ENCODE measurements at regions not wholly inside any gene's neighbourhood (a gene's known extent, or its start where the extent isn't known, plus 50 kb on each side); places are given as distances from the start of the nearest gene placed in this dataset.

DNA sequence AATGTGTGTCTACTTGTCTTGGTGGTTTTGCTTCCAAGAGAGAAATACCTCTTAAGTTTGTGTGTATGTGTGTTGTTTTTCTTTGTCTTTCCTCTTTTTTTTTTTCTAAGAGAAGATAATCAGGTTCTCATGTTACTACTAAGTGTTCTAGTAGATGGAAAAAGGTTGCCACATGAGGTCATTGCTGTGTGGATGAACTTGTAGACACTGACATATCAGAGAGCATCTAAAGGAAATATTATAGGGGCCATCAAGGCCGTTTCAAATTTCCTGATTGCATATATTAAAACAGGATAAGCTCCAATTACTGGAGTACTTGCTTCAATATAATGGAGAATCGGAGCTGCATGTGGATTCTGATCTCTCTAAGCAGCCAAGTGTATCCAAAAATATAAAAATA, 747.5 kb downstream of the NR2F2 start:
- Histone ChIP-seq H3K9me3 (ENCODE audit: control insufficient read depth, insufficient read depth, low read length) (peaks cover 17% of the 10 kb centered on the region), H2BK20ac (ENCODE audit: low read depth, low read length) (no peak overlapping the region), H2BK15ac (ENCODE audit: low read depth, low read length) (no peak overlapping the region), H4K5ac (ENCODE audit: low read depth, low read length) (no peak overlapping the region), H2BK5ac (ENCODE audit: low read depth, low read length, poor library complexity, severe bottlenecking) (no peak overlapping the region), H4K8ac (ENCODE audit: low read depth in 2 of 2, low read length in 2 of 2) (no peak overlapping the region), H3K4me3 (ENCODE audit: insufficient read depth, low read depth, low read length) (no peak overlapping the region), H3K9ac (ENCODE audit: low read depth, low read length) (no peak overlapping the region), H3K27ac (ENCODE audit: insufficient read depth, low read length) (no peak overlapping the region), H4K20me1 (ENCODE audit: insufficient read depth, low read length) (no peaks in the 10 kb centered on the region), H3K9me1 (ENCODE audit: insufficient read depth, low read length) (no peaks in the 10 kb centered on the region), H3K4me2 (ENCODE audit: low read depth, low read length) (no peak overlapping the region), H3K23ac (ENCODE audit: low read depth, low read length) (no peak overlapping the region), H2AK5ac (ENCODE audit: low read depth, low read length) (no peak overlapping the region), H3K36me3 (ENCODE audit: control insufficient read depth, insufficient read depth, low read length) (no peaks in the 10 kb centered on the region), H3K79me1 (ENCODE audit: low read depth in 1 of 2, low read length in 2 of 2) (no peaks in the 10 kb centered on the region), H4K91ac (ENCODE audit: insufficient read depth, low read depth, low read length) (no peak overlapping the region), H2AK9ac (replicated peaks; ENCODE audit: low read depth, low read length, poor library complexity) (no peak overlapping the region), H3K18ac (ENCODE audit: low read depth, low read length) (no peak overlapping the region), H2AFZ (replicated peaks; ENCODE audit: low read length, poor library complexity) (no peak overlapping the region), H3K4me1 (ENCODE audit: control insufficient read depth, insufficient read depth, low read length) (no peaks in the 10 kb centered on the region), H2BK120ac (ENCODE audit: low read depth, low read length) (no peak overlapping the region), H3K27me3 (ENCODE audit: control insufficient read depth, insufficient read depth, low read length) (no peaks in the 10 kb centered on the region), H3K4ac (ENCODE audit: low read depth, low read length) (no peak overlapping the region), H3K14ac (replicated peaks; ENCODE audit: low read depth, low read length) (no peak overlapping the region), H3K56ac (ENCODE audit: extremely low read depth, insufficient read depth, low read length) (no peak overlapping the region)
- TF ChIP-seq CEBPB (IDR thresholded peaks at IDR 0.05; ENCODE audit: low read depth, low read length) (no peak), ELK1 (IDR thresholded peaks at IDR 0.05; ENCODE audit: borderline replicate concordance, low read depth, low read length) (no peak), NFE2L2 (IDR thresholded peaks at IDR 0.05; ENCODE audit: low read depth, low read length) (no peak), RFX5 (IDR thresholded peaks at IDR 0.05; ENCODE audit: low read depth, low read length) (no peak), MAZ (IDR thresholded peaks at IDR 0.05; ENCODE audit: borderline replicate concordance, low read depth, low read length) (no peak), FOS (IDR thresholded peaks at IDR 0.05; ENCODE audit: low read depth, low read length) (no peak), BHLHE40 (IDR thresholded peaks at IDR 0.05; ENCODE audit: low read depth, low read length) (no peak), MXI1 (IDR thresholded peaks at IDR 0.05; ENCODE audit: borderline replicate concordance, low read depth, low read length) (no peak), CHD1 (IDR thresholded peaks at IDR 0.05; ENCODE audit: low read depth, low read length) (no peak), SMC3 (IDR thresholded peaks at IDR 0.05; ENCODE audit: low read depth, low read length) (no peak), USF2 (IDR thresholded peaks at IDR 0.05; ENCODE audit: low read depth, low read length) (no peak), MAFK (IDR thresholded peaks at IDR 0.05; ENCODE audit: low read depth, low read length) (no peak), RAD21 (IDR thresholded peaks at IDR 0.05; ENCODE audit: low read length) (no peak), RCOR1 (IDR thresholded peaks at IDR 0.05; ENCODE audit: insufficient replicate concordance, low read length) (no peak), POLR2A (IDR thresholded peaks at IDR 0.05; ENCODE audit: low read depth, low read length) (no peak), CTCF (conservative IDR thresholded peaks at IDR 0.05; ENCODE audit: low read depth, low read length) (no peak)
- no TSS peak for BruUV-seq (replicated peaks)
- dilution Hi-C loops (cut with HindIII; ENCODE audit: low sequenced_read_pairs, unreplicated experiment): no loop called here
- intact Hi-C loops (cut with micrococcal nuclease): no loop called here
- no CpG with 5 or more reads among the region's 2 CpGs for WGBS, 2 experiments (ENCODE audit: extremely low coverage in 2 of 2, insufficient read length in 1 of 2)
- CTCF ChIA-PET: no interaction called here
- ATAC-seq (ENCODE audit: low read depth) (no peak), DNase-seq (no peak)
- POLR2A ChIA-PET (ENCODE audit: unreplicated experiment): no interaction called here
- in situ Hi-C loops (cut with MboI; ENCODE audit: low sequenced_read_pairs): no loop called here

All from IMR-90 (cell line).